Caco-2 (cell line): ENCODE measurements at regions not wholly inside any gene's neighbourhood (a gene's known extent, or its start where the extent isn't known, plus 50 kb on each side); places are given as distances from the start of the nearest gene placed in this dataset.

Experiments used
- BruUV-seq: library from RNA; stranded (reverse); fragments of 400-500 nt; replicated peaks from 2 replicates; lab custom pipeline; 2021; lab: Mats Ljungman, UMichigan
- CTCF ChIA-PET: fragments of 300-600 bp; sonication (Branson Sonifier 250); formaldehyde crosslinking; loops from one replicate; lab custom pipeline; 2022; ENCODE audit warnings: antibody characterized with exemption; lab: Charles Lee
- POLR2A ChIA-PET: fragments of 300-600 bp; sonication (Branson Sonifier 250); formaldehyde crosslinking; loops from one replicate; lab custom pipeline; 2022; ENCODE audit warnings: antibody characterized with exemption; lab: Charles Lee
- DNase-seq, 2 experiments: peaks; one replicate each; pipeline versions ENCODE4 v3.0.0 to v3.0.0-alpha.2; 2020 to 2022
- H3K27me3 ChIP-seq: replicated peaks from 2 replicates; pipeline ENCODE4 v1.6.0; 2011; ENCODE audit warnings: low read length; ENCODE audit not compliant: control insufficient read depth, insufficient read depth
- H3K36me3 ChIP-seq: 2 replicates; pipeline ENCODE4 v1.5.1; 2011; ENCODE audit warnings: low read length; ENCODE audit not compliant: control insufficient read depth, insufficient read depth
- H3K4me1 ChIP-seq: fragments of 250-450 bp; sonication (Bioruptor Pico); 2 replicates; pipeline ENCODE4 v1.5.1; 2020; ENCODE audit warnings: mild to moderate bottlenecking
- H3K4me3 ChIP-seq: 2 replicates; pipeline ENCODE4 v1.5.1; 2011; ENCODE audit warnings: low read depth, mild to moderate bottlenecking, control low read depth, low read length
- H3K9me3 ChIP-seq: fragments of 250-450 bp; sonication (Bioruptor Pico); 2 replicates; pipeline ENCODE4 v1.5.1; 2020; ENCODE audit warnings: mild to moderate bottlenecking, moderate library complexity
- H3K27ac Mint-ChIP-seq: one replicate; pipeline ENCODE4 v1.8.0; 2022; ENCODE audit warnings: mixed read lengths; ENCODE audit not compliant: unreplicated experiment
- H3K27me3 Mint-ChIP-seq: one replicate; pipeline ENCODE4 v1.8.0; 2022; ENCODE audit warnings: mixed read lengths; ENCODE audit not compliant: insufficient read depth, unreplicated experiment
- H3K36me3 Mint-ChIP-seq: one replicate; pipeline ENCODE4 v1.8.0; 2022; ENCODE audit warnings: mild to moderate bottlenecking, mixed read lengths; ENCODE audit not compliant: insufficient read depth, unreplicated experiment
- H3K4me1 Mint-ChIP-seq: one replicate; pipeline ENCODE4 v1.8.0; 2022; ENCODE audit warnings: low read depth, mixed read lengths; ENCODE audit not compliant: unreplicated experiment
- H3K4me3 Mint-ChIP-seq: one replicate; pipeline ENCODE4 v1.8.0; 2022; ENCODE audit warnings: mild to moderate bottlenecking, moderate library complexity, mixed read lengths; ENCODE audit not compliant: unreplicated experiment
- H3K9me3 Mint-ChIP-seq: one replicate; pipeline ENCODE4 v1.8.0; 2022; ENCODE audit warnings: mixed read lengths; ENCODE audit not compliant: unreplicated experiment
- CTCF ChIP-seq, 2 experiments: fragments of 200-600 bp in 1 of 2; IDR thresholded peaks; 1 replicate in 1 of 2; 2 replicates in 1 of 2; pipeline versions ENCODE4 v1.5.1 to v1.8.0; 2011 to 2022; ENCODE audit warnings: antibody characterized with exemption in 1 of 2, control low read depth in 1 of 2, inconsistent platforms in 1 of 2, low read depth in 1 of 2, low read length in 1 of 2, mild to moderate bottlenecking in 1 of 2, moderate library complexity in 1 of 2; ENCODE audit not compliant: insufficient read depth in 1 of 2, severe bottlenecking in 1 of 2, unreplicated experiment in 1 of 2
- intact Hi-C: fragments of 100-400 bp; cut with micrococcal nuclease; formaldehyde crosslinking; loops from one replicate; pipeline ENCODE4 v1.10.0; 2022; ENCODE audit not compliant: unreplicated experiment

- Histone ChIP-seq H3K9me3 (no peaks in the 10 kb centered on the region), H3K36me3 (no peaks in the 10 kb centered on the region), H3K27me3 (no peaks in the 10 kb centered on the region), H3K4me3 (no peak overlapping the region), H3K4me1 (no peaks in the 10 kb centered on the region)
- ChIA-PET CTCF (no interaction called here), POLR2A (no interaction called here)
- TF ChIP-seq CTCF (IDR thresholded peaks at IDR 0.05; ENCODE audit: insufficient read depth in 1 of 2, low read depth in 1 of 2, low read length in 1 of 2, severe bottlenecking in 1 of 2, unreplicated experiment in 1 of 2), result no peak
- intact Hi-C loops, result no loop called here
- DNase-seq, result no peak
- H3K27me3 Mint-ChIP-seq, result peaks cover 3% of the 10 kb centered on the region
- no peak overlapping the region for H3K27ac Mint-ChIP-seq
- H3K4me1 Mint-ChIP-seq, result no peaks in the 10 kb centered on the region
- H3K4me3 Mint-ChIP-seq, result no peak overlapping the region
- no peaks in the 10 kb centered on the region for H3K9me3 Mint-ChIP-seq
- H3K36me3 Mint-ChIP-seq, result no peaks in the 10 kb centered on the region
- no TSS peak for BruUV-seq
These were observed 385.2 kb upstream of the FAT1 start for GRCh38 chr4:187108845-187109244.

- Histone ChIP-seq H3K36me3 (no peaks in the 10 kb centered on the region), H3K27me3 (no peaks in the 10 kb centered on the region), H3K4me3 (no peak overlapping the region), H3K4me1 (no peaks in the 10 kb centered on the region), H3K9me3 (no peaks in the 10 kb centered on the region)
- Mint-ChIP-seq H3K4me3 (no peak overlapping the region), H3K36me3 (no peaks in the 10 kb centered on the region), H3K27me3 (peaks cover 3% of the 10 kb centered on the region), H3K27ac (no peak overlapping the region), H3K4me1 (no peaks in the 10 kb centered on the region), H3K9me3 (no peaks in the 10 kb centered on the region)
- POLR2A ChIA-PET, result no interaction called here
- TF ChIP-seq CTCF (IDR thresholded peaks at IDR 0.05; ENCODE audit: insufficient read depth in 1 of 2, low read depth in 1 of 2, low read length in 1 of 2, severe bottlenecking in 1 of 2, unreplicated experiment in 1 of 2), result no peak
- CTCF ChIA-PET, result no interaction called here
- no peak for DNase-seq
- no TSS peak for BruUV-seq
- intact Hi-C loops, result no loop called here
These were observed 386.0 kb upstream of the FAT1 start for GRCh38 chr4:187109636-187110035.

DNA sequence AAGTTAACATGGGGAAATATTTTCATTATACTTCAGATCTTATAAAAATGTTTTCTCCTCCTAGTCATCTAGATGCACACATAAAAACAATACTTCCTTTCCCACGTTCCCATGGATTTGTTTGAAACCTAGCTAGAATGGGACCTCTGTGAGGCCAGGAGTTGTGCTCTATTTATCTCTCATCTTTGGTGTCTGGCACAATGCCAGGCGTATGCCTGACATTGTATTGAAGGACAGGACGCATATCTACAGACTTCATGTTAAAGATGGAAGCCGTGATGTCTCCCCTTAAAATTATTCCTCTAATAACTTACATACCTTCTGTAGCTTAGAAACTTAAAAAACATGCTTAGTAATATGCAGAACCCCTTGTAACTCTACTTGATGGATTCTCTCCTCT, 394.5 kb upstream of the FAT1 start:
- intact Hi-C loops, result no loop called here
- POLR2A ChIA-PET, result no interaction called here
- Histone ChIP-seq H3K4me3 (no peak overlapping the region), H3K27me3 (no peaks in the 10 kb centered on the region), H3K9me3 (no peaks in the 10 kb centered on the region), H3K36me3 (no peaks in the 10 kb centered on the region), H3K4me1 (no peaks in the 10 kb centered on the region)
- Mint-ChIP-seq H3K4me3 (no peak overlapping the region), H3K36me3 (no peaks in the 10 kb centered on the region), H3K9me3 (no peaks in the 10 kb centered on the region), H3K27me3 (no peaks in the 10 kb centered on the region), H3K27ac (no peak overlapping the region), H3K4me1 (no peaks in the 10 kb centered on the region)
- CTCF ChIA-PET, result no interaction called here
- BruUV-seq, result no TSS peak
- DNase-seq, result no peak
- no peak for TF ChIP-seq CTCF (IDR thresholded peaks at IDR 0.05; ENCODE audit: insufficient read depth in 1 of 2, low read depth in 1 of 2, low read length in 1 of 2, severe bottlenecking in 1 of 2, unreplicated experiment in 1 of 2)
